ENCODE measurements at regions not wholly inside any gene's neighbourhood (a gene's known extent, or its start where the extent isn't known, plus 50 kb on each side); places are given as distances from the start of the nearest gene placed in this dataset.

DNA sequence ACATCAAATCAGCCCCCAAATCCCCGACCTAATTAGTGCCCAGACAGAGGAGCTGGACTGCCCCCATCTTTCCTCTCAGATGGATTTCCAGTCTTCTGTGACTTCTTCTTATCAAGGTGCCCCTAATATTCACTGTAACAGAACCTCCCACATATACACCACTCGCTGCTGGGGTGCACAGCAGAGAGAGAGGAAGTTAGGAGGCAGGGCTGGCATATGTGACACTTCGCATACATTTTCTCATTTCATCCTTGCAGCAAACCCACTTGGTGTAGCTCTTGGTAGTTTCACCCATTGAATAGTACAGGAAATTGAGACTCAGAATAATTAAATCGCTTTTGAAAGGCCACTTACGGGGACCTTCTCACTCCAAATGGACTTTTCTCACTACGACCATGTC, 56.5 kb upstream of the CCND2 start:
- TF ChIP-seq, protein P1, sequence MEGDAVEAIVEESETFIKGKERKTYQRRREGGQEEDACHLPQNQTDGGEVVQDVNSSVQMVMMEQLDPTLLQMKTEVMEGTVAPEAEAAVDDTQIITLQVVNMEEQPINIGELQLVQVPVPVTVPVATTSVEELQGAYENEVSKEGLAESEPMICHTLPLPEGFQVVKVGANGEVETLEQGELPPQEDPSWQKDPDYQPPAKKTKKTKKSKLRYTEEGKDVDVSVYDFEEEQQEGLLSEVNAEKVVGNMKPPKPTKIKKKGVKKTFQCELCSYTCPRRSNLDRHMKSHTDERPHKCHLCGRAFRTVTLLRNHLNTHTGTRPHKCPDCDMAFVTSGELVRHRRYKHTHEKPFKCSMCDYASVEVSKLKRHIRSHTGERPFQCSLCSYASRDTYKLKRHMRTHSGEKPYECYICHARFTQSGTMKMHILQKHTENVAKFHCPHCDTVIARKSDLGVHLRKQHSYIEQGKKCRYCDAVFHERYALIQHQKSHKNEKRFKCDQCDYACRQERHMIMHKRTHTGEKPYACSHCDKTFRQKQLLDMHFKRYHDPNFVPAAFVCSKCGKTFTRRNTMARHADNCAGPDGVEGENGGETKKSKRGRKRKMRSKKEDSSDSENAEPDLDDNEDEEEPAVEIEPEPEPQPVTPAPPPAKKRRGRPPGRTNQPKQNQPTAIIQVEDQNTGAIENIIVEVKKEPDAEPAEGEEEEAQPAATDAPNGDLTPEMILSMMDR (IDR thresholded peaks at IDR 0.05; ENCODE audit: insufficient read depth, low read length, poor library complexity, severe bottlenecking) = no peak
- TF ChIP-seq EZH2phosphoT487 (conservative IDR thresholded peaks at IDR 0.05; ENCODE audit: low read length) = no peak

DNA sequence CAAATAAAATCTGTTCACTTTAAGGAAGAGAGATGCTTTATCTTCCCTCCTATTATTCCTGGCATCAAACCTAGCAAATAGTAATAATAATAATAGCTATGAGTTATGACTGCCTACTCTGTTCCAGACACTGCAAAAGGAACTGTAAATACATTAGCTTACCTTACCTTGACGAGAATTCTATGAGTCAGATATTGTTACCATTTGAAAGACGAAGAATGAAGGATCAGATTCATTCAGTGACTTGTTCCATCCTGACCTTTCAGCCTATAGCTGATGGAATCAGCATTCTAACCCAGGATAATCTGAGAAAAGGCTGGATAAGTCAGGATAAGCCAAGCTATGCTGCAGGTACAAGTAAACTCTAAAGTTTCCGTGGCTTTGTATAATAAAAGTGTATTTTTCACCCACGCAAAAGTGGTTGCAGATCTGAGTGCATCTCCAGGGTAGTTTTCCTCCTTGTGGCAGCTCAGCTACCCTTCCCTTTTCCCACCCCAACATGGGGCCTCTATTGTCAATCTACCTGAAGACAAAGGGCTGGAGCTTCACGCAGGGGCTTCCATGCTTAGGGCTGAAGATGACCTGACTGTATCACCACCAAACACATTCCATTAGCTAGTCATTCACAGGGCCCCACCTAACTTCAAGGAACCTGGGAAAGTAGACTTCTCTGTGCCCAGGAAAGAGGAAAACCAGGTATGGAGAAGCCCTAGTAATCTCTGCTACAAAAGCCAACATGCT, 57.2 kb upstream of the CCND2 start:
- Histone ChIP-seq H3K9me3 (ENCODE audit: insufficient read depth, low read length) (no peaks in the 10 kb centered on the region), H3K36me3 (ENCODE audit: low read length) (no peaks in the 10 kb centered on the region), H3K27me3 (ENCODE audit: low read length) (no peaks in the 10 kb centered on the region), H3K9me2 (replicated peaks; ENCODE audit: insufficient read depth, low read length) (no peaks in the 10 kb centered on the region), H4K20me1 (ENCODE audit: low read depth, low read length) (no peaks in the 10 kb centered on the region), H3K4me2 (ENCODE audit: low read depth, low read length, poor library complexity, severe bottlenecking) (no peak overlapping the region), H2AFZ (ENCODE audit: low read depth, low read length, severe bottlenecking) (no peak overlapping the region), H3K79me2 (ENCODE audit: insufficient read depth, low read length) (no peaks in the 10 kb centered on the region), H3K9ac (ENCODE audit: low read length) (no peak overlapping the region), H3F3A (ENCODE audit: insufficient read depth) (no peaks in the 10 kb centered on the region), H3K27ac (ENCODE audit: low read depth, low read length) (no peak overlapping the region), H3K4me3 (ENCODE audit: insufficient read depth, low read length, poor library complexity, severe bottlenecking) (no peak overlapping the region)
- TF ChIP-seq, protein P1 (IDR thresholded peaks at IDR 0.05; ENCODE audit: insufficient read depth, low read length, poor library complexity, severe bottlenecking) = no peak
- TF ChIP-seq EZH2phosphoT487 (conservative IDR thresholded peaks at IDR 0.05; ENCODE audit: low read length) = no peak

More for the DNA sequence above, 56.5 kb upstream of the CCND2 start:
- H3K36me3 ChIP-seq (ENCODE audit: low read length) = no peaks in the 10 kb centered on the region
- no peak overlapping the region for H3K4me3 ChIP-seq (ENCODE audit: insufficient read depth, low read length, poor library complexity, severe bottlenecking)
- H3K9me3 ChIP-seq (ENCODE audit: insufficient read depth, low read length) = no peaks in the 10 kb centered on the region
- no peak overlapping the region for H3K27ac ChIP-seq (ENCODE audit: low read depth, low read length)
- H3K9me2 ChIP-seq (replicated peaks; ENCODE audit: insufficient read depth, low read length) = no peaks in the 10 kb centered on the region
- no peak overlapping the region for H3K4me2 ChIP-seq (ENCODE audit: low read depth, low read length, poor library complexity, severe bottlenecking)
- H3K79me2 ChIP-seq (ENCODE audit: insufficient read depth, low read length) = no peaks in the 10 kb centered on the region
- no peak overlapping the region for H2AFZ ChIP-seq (ENCODE audit: low read depth, low read length, severe bottlenecking)
- no peak overlapping the region for H3K9ac ChIP-seq (ENCODE audit: low read length)
- H4K20me1 ChIP-seq (ENCODE audit: low read depth, low read length) = no peaks in the 10 kb centered on the region
- H3F3A ChIP-seq (ENCODE audit: insufficient read depth) = no peaks in the 10 kb centered on the region
- H3K27me3 ChIP-seq (ENCODE audit: low read length) = no peaks in the 10 kb centered on the region

DNA sequence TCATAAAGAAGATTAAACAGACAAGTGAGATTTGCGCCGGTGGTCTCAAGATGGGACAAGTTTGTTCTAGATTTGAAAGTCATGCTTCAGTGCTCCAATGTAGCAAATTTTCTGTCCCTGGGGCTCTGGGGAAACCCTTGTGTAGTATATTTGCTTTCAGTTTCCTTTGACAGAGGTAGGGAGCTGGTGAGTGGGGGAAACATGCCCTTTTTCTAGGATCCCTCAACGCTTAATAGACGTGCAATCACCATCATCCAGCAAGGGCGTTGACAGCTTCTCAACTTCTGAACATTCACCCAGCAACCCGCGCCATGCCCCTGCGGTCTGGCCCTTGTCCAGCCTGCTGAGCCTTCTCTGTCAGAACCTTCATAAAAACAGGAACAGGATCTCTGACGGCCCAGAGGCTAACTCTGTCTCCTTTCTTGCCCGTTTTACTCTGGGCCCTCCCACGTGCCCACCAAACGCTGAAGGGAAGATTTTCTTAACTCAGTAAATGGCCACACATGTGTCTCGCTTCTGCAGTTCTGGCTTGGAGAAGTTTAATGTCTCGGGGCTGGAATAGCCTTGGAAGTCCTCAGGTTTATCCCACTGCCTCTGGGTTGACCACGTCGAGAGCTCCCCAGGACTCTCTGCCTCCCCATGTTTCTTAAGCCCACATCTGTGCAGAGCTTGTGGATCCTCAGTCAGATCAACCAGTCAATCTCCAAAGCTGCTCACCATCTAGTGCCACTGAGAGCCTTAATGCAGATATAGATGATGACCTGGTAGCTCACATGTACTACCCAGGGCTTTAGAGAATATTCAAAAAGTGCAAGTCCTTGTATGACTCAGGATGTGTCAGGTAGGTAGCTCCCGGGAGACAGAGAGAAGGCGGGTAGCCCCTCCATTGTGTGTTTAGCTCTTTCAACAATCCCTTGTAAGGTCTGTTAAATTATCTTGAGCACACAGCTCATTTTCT, 58.1 kb upstream of the CCND2 start:
- Histone ChIP-seq H3K9ac (ENCODE audit: low read length) (no peak overlapping the region), H3K9me3 (ENCODE audit: insufficient read depth, low read length) (no peaks in the 10 kb centered on the region), H3K27me3 (ENCODE audit: low read length) (no peaks in the 10 kb centered on the region), H3K4me2 (ENCODE audit: low read depth, low read length, poor library complexity, severe bottlenecking) (no peak overlapping the region), H4K20me1 (ENCODE audit: low read depth, low read length) (no peaks in the 10 kb centered on the region), H3K79me2 (ENCODE audit: insufficient read depth, low read length) (no peaks in the 10 kb centered on the region), H3K36me3 (ENCODE audit: low read length) (no peaks in the 10 kb centered on the region), H3K27ac (ENCODE audit: low read depth, low read length) (no peak overlapping the region), H2AFZ (ENCODE audit: low read depth, low read length, severe bottlenecking) (no peak overlapping the region), H3K9me2 (replicated peaks; ENCODE audit: insufficient read depth, low read length) (no peaks in the 10 kb centered on the region), H3K4me3 (ENCODE audit: insufficient read depth, low read length, poor library complexity, severe bottlenecking) (no peak overlapping the region), H3F3A (ENCODE audit: insufficient read depth) (no peaks in the 10 kb centered on the region)
- TF ChIP-seq, protein P1 (IDR thresholded peaks at IDR 0.05; ENCODE audit: insufficient read depth, low read length, poor library complexity, severe bottlenecking) = no peak
- no peak for TF ChIP-seq EZH2phosphoT487 (conservative IDR thresholded peaks at IDR 0.05; ENCODE audit: low read length)

Data from SU-DHL-6 (cell line).